Ishikawa (cell line): ENCODE measurements at regions not wholly inside any gene's neighbourhood (a gene's known extent, or its start where the extent isn't known, plus 50 kb on each side); places are given as distances from the start of the nearest gene placed in this dataset.

Source experiments
- CEBPB ChIP-seq: IDR thresholded peaks from 2 replicates; pipeline ENCODE4 v1.6.1; 2012
- CREB1 ChIP-seq: IDR thresholded peaks from 2 replicates; pipeline ENCODE4 v1.6.1; 2012; ENCODE audit warnings: low read depth
- EGR1 ChIP-seq: IDR thresholded peaks from 2 replicates; pipeline ENCODE4 v1.6.1; 2012
- EP300 ChIP-seq: IDR thresholded peaks from 2 replicates; pipeline ENCODE4 v1.6.1; 2012; ENCODE audit warnings: borderline replicate concordance
- FOXM1 ChIP-seq: IDR thresholded peaks from 2 replicates; pipeline ENCODE4 v1.6.1; 2012; ENCODE audit warnings: low read depth, borderline replicate concordance
- MAX ChIP-seq: IDR thresholded peaks from 2 replicates; pipeline ENCODE4 v1.6.1; 2012
- NFIC ChIP-seq: IDR thresholded peaks from 2 replicates; pipeline ENCODE4 v1.6.1; 2012
- RAD21 ChIP-seq: IDR thresholded peaks from 2 replicates; pipeline ENCODE4 v1.6.1; 2012; ENCODE audit warnings: low read depth
- REST ChIP-seq: IDR thresholded peaks from 2 replicates; pipeline ENCODE4 v1.6.1; 2012; ENCODE audit warnings: low read depth, mild to moderate bottlenecking
- TAF1 ChIP-seq: IDR thresholded peaks from 2 replicates; pipeline ENCODE4 v1.6.1; 2012; ENCODE audit warnings: low read depth, mild to moderate bottlenecking
- TCF12 ChIP-seq: IDR thresholded peaks from 2 replicates; pipeline ENCODE4 v1.6.1; 2012; ENCODE audit warnings: low read depth
- TEAD4 ChIP-seq: IDR thresholded peaks from 2 replicates; pipeline ENCODE4 v1.6.1; 2012
- USF1 ChIP-seq: IDR thresholded peaks from 2 replicates; pipeline ENCODE4 v1.6.1; 2012
- YY1 ChIP-seq: IDR thresholded peaks from 2 replicates; pipeline ENCODE4 v1.6.1; 2012; ENCODE audit warnings: low read depth
- ZBTB7A ChIP-seq: IDR thresholded peaks from 2 replicates; pipeline ENCODE4 v1.6.1; 2012; ENCODE audit warnings: low read depth

- TF ChIP-seq TEAD4 = no peak
- no peak for TF ChIP-seq EGR1
- no peak for TF ChIP-seq NFIC
- TF ChIP-seq REST = no peak
- TF ChIP-seq MAX = no peak
Observed at GRCh38 chr5:175214152-175214551, 229.8 kb downstream of the DRD1 start.

DNA sequence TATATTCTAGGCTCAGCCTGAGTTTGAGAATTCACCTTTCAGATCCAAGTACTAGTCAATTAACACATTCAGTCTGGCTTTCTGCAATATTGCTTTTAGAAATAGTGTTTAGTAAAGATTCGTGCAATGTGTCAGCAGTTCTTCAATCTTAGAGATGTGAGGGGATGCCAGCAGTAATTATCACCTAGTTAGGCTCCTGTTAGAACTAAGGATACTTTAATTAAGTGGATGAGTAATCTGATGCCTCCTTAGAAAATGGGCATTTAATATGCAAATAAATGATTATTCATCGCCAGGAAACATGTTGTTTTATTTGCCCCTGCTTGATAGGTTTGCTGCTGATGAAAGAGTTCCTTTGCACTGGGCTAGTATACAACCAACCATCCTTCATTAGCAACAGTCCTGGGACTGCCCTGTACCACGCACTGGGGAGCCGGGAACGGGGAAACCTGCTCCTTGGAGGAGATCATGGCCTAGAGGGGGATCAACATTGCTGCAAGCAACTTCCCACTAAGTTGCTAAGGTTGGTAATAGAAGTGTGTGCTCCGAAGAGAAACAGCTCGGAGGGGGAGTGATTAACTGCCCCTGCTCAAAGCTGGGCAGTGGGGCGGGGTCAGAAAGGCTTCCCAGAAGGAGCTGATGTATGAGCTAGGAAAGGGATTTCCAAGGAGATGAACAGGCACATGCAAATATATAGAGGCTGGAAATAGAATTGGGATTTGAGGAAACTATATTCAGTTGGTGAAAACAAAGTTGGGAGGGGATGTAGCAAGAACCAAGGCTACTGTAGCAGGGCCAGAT, 231.8 kb downstream of the DRD1 start:
- no peak for TF ChIP-seq CEBPB

DNA sequence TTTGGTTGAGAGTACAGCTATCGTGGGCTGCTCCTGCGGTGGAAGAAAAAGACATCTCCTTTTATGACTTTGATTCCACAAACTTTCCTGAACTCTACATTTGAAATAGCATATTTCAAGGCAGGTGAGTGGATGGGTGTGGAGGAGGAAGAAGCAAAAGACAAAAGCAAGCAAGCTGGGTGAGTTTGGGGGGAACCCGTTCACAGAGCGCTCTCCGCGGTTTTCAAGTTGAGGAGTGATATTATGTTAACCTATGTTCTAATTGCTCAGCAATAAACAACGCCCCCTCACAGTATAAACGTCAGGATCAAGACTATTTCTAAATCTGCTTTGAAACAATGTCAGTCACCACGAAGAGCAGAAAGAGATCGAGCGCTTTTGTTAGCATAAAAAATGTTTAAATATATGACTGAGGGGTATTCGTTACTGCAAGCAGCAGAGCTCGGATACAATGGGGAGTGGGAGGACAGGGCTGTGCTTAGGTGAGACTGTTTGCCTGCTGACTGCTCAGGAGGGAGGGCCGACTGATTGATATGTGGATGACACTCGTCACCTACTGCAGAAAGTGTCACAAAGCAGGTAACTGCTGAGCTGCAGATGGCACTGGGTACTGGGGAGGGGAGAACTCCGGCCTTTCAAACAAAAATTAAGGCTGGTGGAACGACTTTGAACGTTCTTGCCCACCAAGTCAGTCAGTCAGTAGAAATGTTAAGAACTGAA, 236.5 kb downstream of the DRD1 start:
- TF ChIP-seq USF1 (no peak), NFIC (no peak), CREB1 (no peak), TAF1 (no peak), CEBPB (no peak), RAD21 (no peak), MAX (no peak), EGR1 (no peak), TCF12 (no peak), ZBTB7A (no peak)

DNA sequence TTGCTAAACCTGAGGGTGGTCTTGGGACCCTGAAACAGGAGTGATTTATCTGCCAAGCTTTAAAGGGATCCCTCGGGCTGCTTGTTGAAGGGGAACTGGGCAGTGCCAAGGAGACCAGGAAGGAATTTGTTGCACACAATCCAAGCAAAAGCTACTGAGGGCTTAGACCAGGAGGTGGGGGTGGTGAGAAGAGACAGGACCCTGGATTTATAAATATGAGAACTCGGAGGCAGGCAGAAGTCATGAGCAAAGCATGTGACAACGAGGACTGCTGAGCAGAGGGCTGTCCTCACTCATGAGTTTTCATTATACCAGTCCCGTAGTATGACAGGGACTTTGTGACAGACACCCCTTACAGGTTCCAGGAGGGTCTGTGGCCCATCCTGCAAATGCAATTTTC, 237.3 kb downstream of the DRD1 start:
- TF ChIP-seq TCF12 (no peak), RAD21 (no peak), EGR1 (no peak), CREB1 (no peak), YY1 (no peak), NFIC (no peak), TEAD4 (no peak), EP300 (no peak), TAF1 (no peak), ZBTB7A (no peak), USF1 (no peak), FOXM1 (no peak), REST (no peak), MAX (no peak), CEBPB (no peak)

GRCh38 chr5:175202463-175203068, 241.4 kb downstream of the DRD1 start:
- 0 out of 2 replicates have a peak, but pooled peaks have one; percentile 7 for TF ChIP-seq NFIC
- no peak for TF ChIP-seq RAD21

GRCh38 chr5:175201393-175201792, 242.6 kb downstream of the DRD1 start:
- TF ChIP-seq CEBPB (no peak), CREB1 (no peak), FOXM1 (no peak), REST (no peak), EP300 (no peak), NFIC (no peak), TAF1 (no peak), EGR1 (no peak)
